COLO829 (cell line): ENCODE measurements at regions not wholly inside any gene's neighbourhood (a gene's known extent, or its start where the extent isn't known, plus 50 kb on each side); places are given as distances from the start of the nearest gene placed in this dataset.

Experiments
- DNase-seq: peaks from one replicate; pipeline ENCODE4 v3.0.0; 2012; ENCODE audit warnings: low spot score

GRCh38 chr12:88996200-88996788 is 356.0 kb downstream of the DUSP6 start:
- DNase-seq: no peak

GRCh38 chr12:88994971-88995370 is 357.3 kb downstream of the DUSP6 start:
- DNase-seq: no peak

- DNase-seq: no peak
These were observed 357.8 kb downstream of the DUSP6 start for GRCh38 chr12:88994537-88994936.

- peak; percentile 21 for DNase-seq
These were observed 358.6 kb downstream of the DUSP6 start for GRCh38 chr12:88993651-88994050.

- DNase-seq: no peak
These were observed 366.2 kb downstream of the DUSP6 start for GRCh38 chr12:88986056-88986455.

- no peak for DNase-seq
These were observed 366.7 kb downstream of the DUSP6 start for GRCh38 chr12:88985631-88986030.

GRCh38 chr12:88985011-88985410 is 367.3 kb downstream of the DUSP6 start:
- no peak for DNase-seq

- DNase-seq: no peak
These were observed 369.6 kb downstream of the DUSP6 start for GRCh38 chr12:88982694-88983093.

GRCh38 chr12:88977115-88977514 is 375.2 kb downstream of the DUSP6 start:
- DNase-seq: no peak

GRCh38 chr12:88973998-88974397 is 378.3 kb downstream of the DUSP6 start:
- no peak for DNase-seq

- DNase-seq: no peak
These were observed 381.6 kb downstream of the DUSP6 start for GRCh38 chr12:88970740-88971139.

GRCh38 chr12:88969127-88969526 is 383.2 kb downstream of the DUSP6 start:
- no peak for DNase-seq

- peak; percentile 13 for DNase-seq
These were observed 380.1 kb upstream of the KITLG start for GRCh38 chr12:88960213-88960878.

GRCh38 chr12:88958946-88959345 is 378.7 kb upstream of the KITLG start:
- no peak for DNase-seq

GRCh38 chr12:88958153-88958552 is 377.9 kb upstream of the KITLG start:
- DNase-seq: no peak

GRCh38 chr12:88957358-88957757 is 377.1 kb upstream of the KITLG start:
- no peak for DNase-seq

GRCh38 chr12:88955531-88955930 is 375.3 kb upstream of the KITLG start:
- no peak for DNase-seq

GRCh38 chr12:88953029-88953586 is 372.8 kb upstream of the KITLG start:
- no peak for DNase-seq

- DNase-seq: no peak
These were observed 372.3 kb upstream of the KITLG start for GRCh38 chr12:88952562-88952942.

- DNase-seq: no peak
These were observed 371.7 kb upstream of the KITLG start for GRCh38 chr12:88951860-88952561.

GRCh38 chr12:88951177-88951576 is 370.9 kb upstream of the KITLG start:
- DNase-seq: no peak

GRCh38 chr12:88947486-88948043 is 367.3 kb upstream of the KITLG start:
- no peak for DNase-seq
